Epithelial cell of proximal tubule (primary cell): ENCODE measurements at regions not wholly inside any gene's neighbourhood (a gene's known extent, or its start where the extent isn't known, plus 50 kb on each side); places are given as distances from the start of the nearest gene placed in this dataset.

Source experiments
- DNase-seq: peaks from one replicate; pipeline ENCODE4 v3.0.0-alpha.2; 2011; ENCODE audit warnings: low read depth
- H3K4me3 ChIP-seq: 2 replicates; pipeline ENCODE4 v1.5.1; 2011; ENCODE audit warnings: low read depth, mild to moderate bottlenecking, low read length
- CTCF ChIP-seq: conservative IDR thresholded peaks from 2 replicates; pipeline ENCODE4 v1.5.1; 2012; ENCODE audit warnings: low read depth, mild to moderate bottlenecking, low read length

GRCh38 chr3:120516136-120516535 lies 65.3 kb upstream of the FSTL1 start:
- no peak for DNase-seq
- TF ChIP-seq CTCF, result no peak
- H3K4me3 ChIP-seq, result no peak overlapping the region

GRCh38 chr3:120512655-120513054 lies 61.9 kb upstream of the FSTL1 start:
- no peak for DNase-seq
- H3K4me3 ChIP-seq, result no peak overlapping the region
- TF ChIP-seq CTCF, result no peak

- no peak overlapping the region for H3K4me3 ChIP-seq
- no peak for DNase-seq
- peak; percentile 78 for TF ChIP-seq CTCF
Observed at GRCh38 chr3:120506828-120507774, 56.3 kb upstream of the FSTL1 start.

- DNase-seq, result no peak
- no peak overlapping the region for H3K4me3 ChIP-seq
Observed at GRCh38 chr3:120506076-120506827, 55.5 kb upstream of the FSTL1 start.

GRCh38 chr3:120503727-120504616 lies 53.2 kb upstream of the FSTL1 start:
- no peak overlapping the region for H3K4me3 ChIP-seq
- DNase-seq, result no peak
- TF ChIP-seq CTCF, result no peak

More at GRCh38 chr3:120506076-120506827, 55.5 kb upstream of the FSTL1 start:
- no peak for TF ChIP-seq CTCF

GRCh38 chr3:120502116-120502515 lies 51.3 kb upstream of the FSTL1 start:
- TF ChIP-seq CTCF, result no peak
- no peak overlapping the region for H3K4me3 ChIP-seq
- DNase-seq, result no peak
